Loucy (cell line): ENCODE measurements at regions not wholly inside any gene's neighbourhood (a gene's known extent, or its start where the extent isn't known, plus 50 kb on each side); places are given as distances from the start of the nearest gene placed in this dataset.
"Not testable (repeated sequence)": the region's sequence is repeated elsewhere in the genome, so short reads cannot be mapped to it uniquely, and the experiment has no call there.

ENCODE experiments used
- H2AFZ ChIP-seq: fragments of 200-600 bp; sonication (generic); 2 replicates; pipeline ENCODE4 v1.6.0; 2016; ENCODE audit warnings: antibody characterized with exemption, mild to moderate bottlenecking, low read length, moderate library complexity
- H3F3A ChIP-seq: fragments of 200-600 bp; 2 replicates; pipeline ENCODE4 v1.6.0; 2016; ENCODE audit warnings: antibody characterized with exemption, low read depth, mild to moderate bottlenecking
- H3K27me3 ChIP-seq: fragments of 200-600 bp; sonication (generic); 2 replicates; pipeline ENCODE4 v1.6.1; 2014; ENCODE audit warnings: low read length, mild to moderate bottlenecking; ENCODE audit not compliant: insufficient read depth, poor library complexity, severe bottlenecking
- H3K36me3 ChIP-seq: fragments of 200-600 bp; sonication (generic); 2 replicates; pipeline ENCODE4 v1.6.1; 2016; ENCODE audit warnings: low read length; ENCODE audit not compliant: insufficient read depth
- H3K4me1 ChIP-seq: fragments of 200-600 bp; sonication (generic); 2 replicates; pipeline ENCODE4 v1.5.1; 2014; ENCODE audit warnings: low read length, mild to moderate bottlenecking; ENCODE audit not compliant: insufficient read depth, poor library complexity, severe bottlenecking
- H3K4me2 ChIP-seq: fragments of 200-600 bp; sonication (generic); 2 replicates; pipeline ENCODE4 v1.6.0; 2014; ENCODE audit warnings: antibody characterized with exemption, low read length, low read depth, mild to moderate bottlenecking; ENCODE audit not compliant: poor library complexity, severe bottlenecking
- H3K4me3 ChIP-seq: fragments of 200-600 bp; sonication (generic); 2 replicates; pipeline ENCODE4 v1.5.1; 2014; ENCODE audit warnings: low read length, mild to moderate bottlenecking, mixed read lengths; ENCODE audit not compliant: poor library complexity, severe bottlenecking
- H3K79me2 ChIP-seq: fragments of 200-600 bp; sonication (generic); 2 replicates; pipeline ENCODE4 v1.6.1; 2014; ENCODE audit warnings: low read length; ENCODE audit not compliant: insufficient read depth
- H3K9ac ChIP-seq: fragments of 200-600 bp; sonication (generic); 2 replicates; pipeline ENCODE4 v1.6.0; 2014; ENCODE audit warnings: mild to moderate bottlenecking, low read depth, low read length, moderate library complexity; ENCODE audit not compliant: poor library complexity, severe bottlenecking
- H3K9me2 ChIP-seq: fragments of 200-600 bp; sonication (generic); replicated peaks from 2 replicates; pipeline ENCODE4 v1.6.1; 2016; ENCODE audit warnings: low read depth, low read length, mixed read lengths
- H3K9me3 ChIP-seq: fragments of 200-600 bp; sonication (generic); 2 replicates; pipeline ENCODE4 v1.6.1; 2014; ENCODE audit warnings: mild to moderate bottlenecking, antibody characterized with exemption, low read length, low read depth; ENCODE audit not compliant: insufficient read depth
- H4K20me1 ChIP-seq: fragments of 200-600 bp; sonication (generic); 2 replicates; pipeline ENCODE4 v1.6.0; 2014; ENCODE audit warnings: antibody characterized with exemption, low read length, mild to moderate bottlenecking; ENCODE audit not compliant: insufficient read depth, poor library complexity, severe bottlenecking
- CTCF ChIP-seq: fragments of 200-600 bp; sonication (generic); conservative IDR thresholded peaks from 2 replicates; pipeline ENCODE4 v1.5.1; 2014; ENCODE audit warnings: mild to moderate bottlenecking, antibody characterized with exemption, low read length
- EZH2phosphoT487 ChIP-seq: fragments of 200-600 bp; IDR thresholded peaks from 2 replicates; pipeline ENCODE4 v1.6.1; 2018; ENCODE audit warnings: antibody characterized with exemption, mild to moderate bottlenecking, moderate library complexity, borderline replicate concordance

GRCh38 chr15:36185845-36186244 is 393.6 kb upstream of the CDIN1 start:
- no peaks in the 10 kb centered on the region for H3K27me3 ChIP-seq
- no peaks in the 10 kb centered on the region for H3F3A ChIP-seq
- H3K79me2 ChIP-seq, result no peaks in the 10 kb centered on the region
- H3K4me3 ChIP-seq, result no peak overlapping the region
- no peak overlapping the region for H3K4me2 ChIP-seq
- no peak for TF ChIP-seq EZH2phosphoT487
- no peak for TF ChIP-seq CTCF
- no peaks in the 10 kb centered on the region for H3K4me1 ChIP-seq
- H2AFZ ChIP-seq, result no peak overlapping the region
- no peak overlapping the region for H3K9ac ChIP-seq
- H3K9me2 ChIP-seq, result no peaks in the 10 kb centered on the region; the same call in 1 of the 2 replicates
- no peaks in the 10 kb centered on the region for H3K36me3 ChIP-seq
- no peaks in the 10 kb centered on the region for H3K9me3 ChIP-seq
- H4K20me1 ChIP-seq, result no peaks in the 10 kb centered on the region

GRCh38 chr15:36186376-36186775 is 393.1 kb upstream of the CDIN1 start:
- TF ChIP-seq CTCF (no peak), EZH2phosphoT487 (no peak)
- Histone ChIP-seq H3K9me3 (no peaks in the 10 kb centered on the region), H3K4me2 (no peak overlapping the region), H3K9me2 (no peaks in the 10 kb centered on the region; the same call in 1 of the 2 replicates), H3K9ac (no peak overlapping the region), H3K4me3 (no peak overlapping the region), H3K27me3 (no peaks in the 10 kb centered on the region), H3F3A (no peaks in the 10 kb centered on the region), H3K79me2 (no peaks in the 10 kb centered on the region), H3K36me3 (no peaks in the 10 kb centered on the region), H2AFZ (no peak overlapping the region), H3K4me1 (no peaks in the 10 kb centered on the region), H4K20me1 (no peaks in the 10 kb centered on the region)

- H3K9me2 ChIP-seq, result no peaks in the 10 kb centered on the region
- H3K4me3 ChIP-seq, result no peak overlapping the region
- no peaks in the 10 kb centered on the region for H3K36me3 ChIP-seq
- no peaks in the 10 kb centered on the region for H3F3A ChIP-seq
- no peaks in the 10 kb centered on the region for H3K79me2 ChIP-seq
- H3K9ac ChIP-seq, result no peak overlapping the region
- H4K20me1 ChIP-seq, result no peaks in the 10 kb centered on the region
- no peak overlapping the region for H3K4me2 ChIP-seq
- TF ChIP-seq CTCF, result no peak
- TF ChIP-seq EZH2phosphoT487, result no peak
- H3K4me1 ChIP-seq, result no peaks in the 10 kb centered on the region
- H2AFZ ChIP-seq, result no peak overlapping the region
- no peaks in the 10 kb centered on the region for H3K9me3 ChIP-seq
- H3K27me3 ChIP-seq, result no peaks in the 10 kb centered on the region
Measured at GRCh38 chr15:36191459-36191858, 388.0 kb upstream of the CDIN1 start.

GRCh38 chr15:36195361-36196007 is 383.9 kb upstream of the CDIN1 start:
- not testable (repeated sequence) for H3K9me3 ChIP-seq, H3F3A ChIP-seq, H3K4me1 ChIP-seq, H3K36me3 ChIP-seq, H3K4me3 ChIP-seq, H3K27me3 ChIP-seq, H3K9me2 ChIP-seq, H3K79me2 ChIP-seq, H3K9ac ChIP-seq, H3K4me2 ChIP-seq, H4K20me1 ChIP-seq, H2AFZ ChIP-seq
